ENCODE measurements at regions not wholly inside any gene's neighbourhood (a gene's known extent, or its start where the extent isn't known, plus 50 kb on each side); places are given as distances from the start of the nearest gene placed in this dataset.

- TF ChIP-seq CTCF (IDR thresholded peaks at IDR 0.05; ENCODE audit: extremely low read depth in 1 of 2, insufficient read depth in 1 of 2, low read depth in 1 of 2, low read length in 2 of 2) (no peak), POLR2AphosphoS5 (IDR thresholded peaks at IDR 0.05; ENCODE audit: insufficient read depth, low read depth, low read length) (no peak), MAX (IDR thresholded peaks at IDR 0.05; ENCODE audit: insufficient read depth, insufficient read length) (no peak), FOS (IDR thresholded peaks at IDR 0.05; ENCODE audit: borderline replicate concordance, insufficient read depth, low read length) (peak; percentile 29), EZH2 (IDR thresholded peaks at IDR 0.05; ENCODE audit: borderline replicate concordance, low read depth, low read length, severe bottlenecking) (no peak), JUN (IDR thresholded peaks at IDR 0.05; ENCODE audit: borderline replicate concordance, insufficient read depth, insufficient read length, low read depth) (no peak), POLR2A (IDR thresholded peaks at IDR 0.05; ENCODE audit: low read depth, low read length) (no peak), GATA2 (IDR thresholded peaks at IDR 0.05; ENCODE audit: insufficient read depth, insufficient read length, low read depth, low read length) (no peak)
Measured at GRCh38 chr4:44100456-44100855, 348.2 kb downstream of the KCTD8 start.
